Body of pancreas (tissue), 4 donors: ENCODE measurements at regions not wholly inside any gene's neighbourhood (a gene's known extent, or its start where the extent isn't known, plus 50 kb on each side); places are given as distances from the start of the nearest gene placed in this dataset.
"Not testable (repeated sequence)": the region's sequence is repeated elsewhere in the genome, so short reads cannot be mapped to it uniquely, and the experiment has no call there.

Experiments used
- ATAC-seq: fragments of 150-250 bp; one replicate; pipeline ENCODE4 v1.9.1; 2016
- DNase-seq, 4 donors: peaks; one replicate each; pipeline ENCODE4 v3.0.0-alpha.2; 2019
- H3K27ac ChIP-seq, 4 donors: fragments of 200-600 bp; sonication (generic); 1 replicate in 3 of 4; 2 replicates in 1 of 4; pipeline versions ENCODE4 v1.5.1 to v1.6.1; 2016 to 2019; ENCODE audit warnings: mild to moderate bottlenecking in 1 of 4, mixed read lengths in 1 of 4, moderate library complexity in 1 of 4
- H3K27me3 ChIP-seq, 2 donors: fragments of 200-600 bp; sonication (generic); one replicate each; pipeline ENCODE4 v1.6.0; 2016; ENCODE audit warnings: mild to moderate bottlenecking in 1 of 2
- H3K36me3 ChIP-seq, 2 donors: fragments of 200-600 bp; sonication (generic); replicated peaks in 1 of 2; 2 replicates each; pipeline ENCODE4 v1.5.1; 2016; ENCODE audit warnings: low read depth in 2 of 2; ENCODE audit not compliant: insufficient read depth in 1 of 2
- H3K4me1 ChIP-seq: fragments of 200-600 bp; sonication (generic); one replicate; pipeline ENCODE4 v1.6.0; 2016
- H3K4me3 ChIP-seq, 2 donors: fragments of 200-600 bp; sonication (generic); 1 replicate in 1 of 2; 2 replicates in 1 of 2; pipeline ENCODE4 v1.5.1; 2016 to 2019
- H3K9me3 ChIP-seq, 3 donors: fragments of 200-600 bp; sonication (generic); 1 replicate in 2 of 3; 2 replicates in 1 of 3; pipeline ENCODE4 v1.5.1; 2016
- CTCF ChIP-seq, 7 experiments: fragments of 450-650 bp in 4 of 7; fragments of 200-600 bp in 3 of 7; sonication (generic) in 3 of 7; IDR thresholded peaks; one replicate each; pipeline ENCODE4 v1.5.1; 2016 to 2019; ENCODE audit warnings: antibody characterized with exemption in 7 of 7
- POLR2A ChIP-seq, 3 donors: fragments of 450-650 bp; IDR thresholded peaks; one replicate each; pipeline ENCODE4 v1.6.1; 2016; ENCODE audit warnings: antibody characterized with exemption in 3 of 3, mild to moderate bottlenecking in 2 of 3
- WGBS, 2 donors: methylation state at CpG; one replicate each; pipeline ENCODE4 v1.1.5; 2017; 5-methylcytosine and 5-hydroxymethylcytosine counted together
- intact Hi-C: fragments of 100-400 bp; cut with DNase I; formaldehyde crosslinking; loops from one replicate; pipeline ENCODE4 v1.15.1; 2023

- Histone ChIP-seq H3K4me3 (no peak overlapping the region), H3K4me1 (no peaks in the 10 kb centered on the region), H3K9me3 (no peaks in the 10 kb centered on the region), H3K27ac (no peak overlapping the region), H3K27me3 (no peaks in the 10 kb centered on the region), H3K36me3 (no peaks in the 10 kb centered on the region)
- 62 to 77% methylated on average over 4 of the region's 4 CpGs for WGBS, 2 donors
- intact Hi-C loops, result no loop called here
- no peak for TF ChIP-seq CTCF (IDR thresholded peaks at IDR 0.05)
- TF ChIP-seq POLR2A (IDR thresholded peaks at IDR 0.05), result no peak
- ATAC-seq, result no peak
- no peak for DNase-seq
Measured at GRCh38 chr3:194900854-194901522, 215.3 kb downstream of the FAM43A start.

- H3K36me3 ChIP-seq, DNase-seq, H3K9me3 ChIP-seq, H3K4me1 ChIP-seq, intact Hi-C loops, H3K4me3 ChIP-seq, ATAC-seq, H3K27ac ChIP-seq, H3K27me3 ChIP-seq: not testable (repeated sequence)
- WGBS, 2 donors, result 67 to 80% methylated on average over 2 of the region's 2 CpGs
Measured at GRCh38 chr3:194903447-194903846, 217.8 kb downstream of the FAM43A start.

GRCh38 chr3:194904999-194905398 lies 219.3 kb downstream of the FAM43A start:
- H3K4me3 ChIP-seq, H3K4me1 ChIP-seq, H3K27ac ChIP-seq, DNase-seq, ATAC-seq, intact Hi-C loops, H3K36me3 ChIP-seq, H3K27me3 ChIP-seq, H3K9me3 ChIP-seq: not testable (repeated sequence)
- 67 to 76% methylated on average over 3 of the region's 3 CpGs for WGBS, 2 donors

- DNase-seq, result no peak
- H3K4me1 ChIP-seq, result no peaks in the 10 kb centered on the region
- H3K4me3 ChIP-seq, result no peak overlapping the region
- ATAC-seq, result no peak
- no peak overlapping the region for H3K27ac ChIP-seq
- no peaks in the 10 kb centered on the region for H3K9me3 ChIP-seq
- intact Hi-C loops, result no loop called here
- TF ChIP-seq POLR2A (IDR thresholded peaks at IDR 0.05), result no peak
- TF ChIP-seq CTCF (IDR thresholded peaks at IDR 0.05), result no peak
- H3K27me3 ChIP-seq, result no peaks in the 10 kb centered on the region
- no peaks in the 10 kb centered on the region for H3K36me3 ChIP-seq
- WGBS, 2 donors, result 87 to 88% methylated on average over 2 of the region's 2 CpGs
Measured at GRCh38 chr3:194905696-194906095, 220.0 kb downstream of the FAM43A start.

GRCh38 chr3:194906229-194906629 lies 220.5 kb downstream of the FAM43A start:
- Histone ChIP-seq H3K27me3 (no peaks in the 10 kb centered on the region), H3K9me3 (no peaks in the 10 kb centered on the region), H3K4me3 (no peak overlapping the region), H3K4me1 (no peaks in the 10 kb centered on the region), H3K27ac (peak overlapping the region in 1 of 4 donors; percentile 7), H3K36me3 (no peaks in the 10 kb centered on the region)
- ATAC-seq, result no peak
- no peak for DNase-seq
- 35 to 40% methylated on average over 4 of the region's 4 CpGs for WGBS, 2 donors
- intact Hi-C loops, result no loop called here
- TF ChIP-seq POLR2A (IDR thresholded peaks at IDR 0.05) (no peak), CTCF (IDR thresholded peaks at IDR 0.05) (no peak)

- intact Hi-C loops, result no loop called here
- H3K4me3 ChIP-seq, result no peak overlapping the region
- WGBS, 2 donors, result 81 to 88% methylated on average over 9 to 11 of the region's 11 CpGs
- ATAC-seq (no peak), DNase-seq (no peak)
- H3K4me1 ChIP-seq, result no peaks in the 10 kb centered on the region
- no peaks in the 10 kb centered on the region for H3K9me3 ChIP-seq
- no peaks in the 10 kb centered on the region for H3K36me3 ChIP-seq
- H3K27ac ChIP-seq, result peak overlapping the region in 1 of 4 donors; percentile 7
- H3K27me3 ChIP-seq, result no peaks in the 10 kb centered on the region
- TF ChIP-seq CTCF (IDR thresholded peaks at IDR 0.05), result no peak
Measured at GRCh38 chr3:194906970-194907629, 221.4 kb downstream of the FAM43A start.
